T-helper 1 cell treated with Interleukin-12 subunit alpha and Interleukin-12 subunit beta and Interleukin-4 antibody, amounts not matched to agents 30 ng/mL and 1 ng/mL, for 36 hours (primary cell): ENCODE measurements at regions not wholly inside any gene's neighbourhood (a gene's known extent, or its start where the extent isn't known, plus 50 kb on each side); places are given as distances from the start of the nearest gene placed in this dataset.

Source experiments
- intact Hi-C: fragments of 100-400 bp; cut with micrococcal nuclease; formaldehyde crosslinking; loops from one replicate; pipeline ENCODE4 v1.15.1; 2024

DNA sequence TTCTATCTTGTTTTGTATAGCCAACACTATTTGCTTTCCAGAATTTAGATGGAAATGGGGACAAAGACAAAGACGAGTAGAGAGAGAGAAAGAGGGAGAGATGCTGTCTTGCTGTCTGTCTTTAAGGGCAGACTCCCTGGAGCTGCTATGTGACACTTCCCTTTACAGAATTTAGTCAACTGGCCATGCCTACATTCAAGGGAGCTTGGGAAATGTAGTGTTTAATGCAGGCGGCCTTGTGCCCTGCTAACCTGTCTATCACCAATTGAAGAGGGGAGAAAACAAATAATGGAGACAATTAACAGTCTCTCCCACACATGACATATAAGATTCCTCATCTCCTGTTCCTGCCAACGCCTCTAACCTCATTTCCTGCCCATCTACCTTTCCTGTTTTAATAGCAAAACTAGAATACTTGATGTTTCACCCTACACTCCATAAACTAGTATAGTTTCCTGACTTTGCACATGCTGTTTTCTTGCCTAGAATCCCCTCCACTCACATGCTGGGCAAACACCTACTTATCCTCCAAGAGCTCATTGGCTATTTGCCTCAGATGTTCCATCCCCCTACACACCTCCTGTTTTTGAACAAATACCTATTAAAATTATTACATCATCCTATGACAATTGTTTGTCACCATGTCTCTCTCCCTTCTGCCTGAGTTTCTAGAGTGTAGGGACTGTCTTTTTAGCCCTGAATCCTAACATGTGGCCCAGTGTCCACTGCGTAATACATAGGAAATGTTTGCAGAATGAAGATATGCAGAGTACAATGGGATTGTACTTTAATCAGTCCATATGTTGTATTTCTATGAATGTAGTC is 117.2 kb downstream of the SLC25A24 start:
- intact Hi-C loops: loop anchor here (2.0 kb wide), 1 partner anchor 32 kb away; no protein-coding TSS in a partner anchor

DNA sequence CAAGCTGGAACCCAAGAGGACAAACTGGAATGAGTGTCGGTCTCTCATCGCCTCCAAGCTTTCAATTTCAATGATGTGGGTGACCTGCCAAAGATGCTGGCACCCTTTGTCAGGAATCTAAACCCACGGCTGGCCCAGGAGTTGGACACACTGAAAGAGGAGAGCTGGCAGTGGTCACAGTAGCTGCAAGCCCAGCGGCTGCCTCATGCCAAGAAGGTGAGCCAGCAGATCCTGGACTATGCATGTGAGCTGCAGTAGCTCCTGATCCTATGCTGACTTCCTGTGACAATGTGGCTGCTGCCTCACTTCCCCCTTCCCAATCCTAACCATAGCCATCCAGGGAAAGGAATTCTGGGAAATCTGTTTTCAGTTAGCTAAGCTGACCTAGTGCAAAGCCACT is 117.0 kb upstream of the VAV3 start:
- intact Hi-C loops: loop anchor here (2.0 kb wide), 1 partner anchor 31 kb away; no protein-coding TSS in a partner anchor

DNA sequence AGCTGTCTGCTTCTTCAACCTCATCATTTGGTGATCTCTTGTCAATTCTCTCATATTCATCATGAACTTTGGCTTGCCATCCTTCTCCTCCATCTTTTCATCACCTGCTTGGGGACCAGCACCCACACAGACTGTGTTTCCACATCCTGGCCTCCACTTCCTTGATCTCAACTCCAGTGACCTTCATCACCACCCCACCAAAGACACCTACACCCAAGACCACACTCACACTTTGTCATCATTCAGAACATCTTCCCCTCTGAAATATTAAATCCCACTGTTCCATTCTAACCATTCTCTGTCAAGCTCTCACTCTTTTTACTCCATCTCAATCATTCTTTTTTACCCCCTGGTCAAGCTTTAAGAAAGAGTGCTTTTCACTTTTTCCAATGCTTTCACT is 115.5 kb upstream of the VAV3 start:
- intact Hi-C loops: no loop called here

DNA sequence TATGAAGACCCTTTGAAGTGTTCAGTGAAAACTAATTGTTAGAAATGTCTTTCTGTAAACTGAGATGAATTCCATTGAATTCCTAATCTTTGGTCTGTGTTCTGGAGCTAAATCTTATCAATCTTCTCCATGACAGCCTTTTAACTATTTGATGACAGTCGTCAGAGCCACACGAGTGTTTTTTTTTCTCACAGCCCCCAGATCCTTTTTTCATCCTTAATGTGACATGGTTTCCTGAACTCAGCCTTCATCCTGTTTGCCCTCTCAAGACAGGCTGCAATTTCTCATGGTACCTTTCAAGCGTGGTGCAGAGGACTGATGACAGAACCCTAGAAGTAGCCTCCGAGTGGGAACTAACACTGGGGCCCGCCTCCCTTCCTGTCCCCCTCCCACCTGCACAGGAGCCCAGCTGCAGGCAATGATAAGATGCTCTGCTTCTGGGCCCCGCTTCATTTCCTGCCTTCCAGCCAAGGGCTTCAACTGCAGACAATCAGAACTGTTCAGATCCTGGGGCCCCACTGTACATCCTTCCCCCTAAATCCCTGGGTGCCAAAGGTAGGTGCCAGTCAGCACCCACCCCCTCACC is 114.6 kb upstream of the VAV3 start:
- intact Hi-C loops: loop anchor here (1.0 to 2.0 kb wide), 3 partner anchors 45 to 293 kb away; no protein-coding TSS in a partner anchor

DNA sequence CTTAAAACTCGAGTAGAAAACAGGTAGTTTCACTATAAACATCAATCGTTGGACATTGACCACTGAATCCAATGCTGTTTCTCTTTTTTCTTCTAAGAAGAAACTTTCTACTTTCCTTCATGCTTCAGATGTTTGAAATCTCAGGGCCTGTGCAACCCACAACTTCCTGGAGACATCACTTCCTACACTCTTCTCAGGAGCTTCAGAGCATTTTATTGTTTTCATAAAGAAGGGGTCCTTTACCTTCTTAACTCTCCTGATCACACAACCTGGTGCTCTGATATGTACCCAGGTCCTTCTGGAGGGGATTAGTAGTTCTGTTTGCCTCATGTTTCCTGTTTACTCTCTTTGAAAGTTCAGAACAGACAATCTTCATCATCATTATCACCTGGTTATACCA is 113.0 kb upstream of the VAV3 start:
- intact Hi-C loops: loop anchor here (2.0 kb wide), 2 partner anchors 47 to 115 kb away; no protein-coding TSS in a partner anchor

DNA sequence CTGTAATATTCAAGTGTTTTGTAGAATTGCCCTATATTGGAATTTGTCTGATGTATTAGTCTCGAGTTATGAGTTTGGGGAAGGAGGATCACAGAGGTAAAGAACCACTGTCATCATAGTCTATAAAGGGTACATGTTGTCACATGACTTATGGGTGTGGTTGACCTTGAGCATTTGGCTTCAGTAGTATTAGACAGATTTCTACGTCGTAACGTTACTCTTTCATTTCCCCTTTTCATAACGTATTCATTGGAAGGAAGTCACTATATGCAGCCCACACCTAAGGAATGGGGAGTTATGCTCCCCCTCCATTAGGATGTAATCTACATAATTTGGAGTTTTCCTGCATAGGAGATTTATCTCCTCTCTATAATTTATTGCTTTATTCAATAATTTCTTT is 110.1 kb upstream of the VAV3 start:
- intact Hi-C loops: no loop called here

DNA sequence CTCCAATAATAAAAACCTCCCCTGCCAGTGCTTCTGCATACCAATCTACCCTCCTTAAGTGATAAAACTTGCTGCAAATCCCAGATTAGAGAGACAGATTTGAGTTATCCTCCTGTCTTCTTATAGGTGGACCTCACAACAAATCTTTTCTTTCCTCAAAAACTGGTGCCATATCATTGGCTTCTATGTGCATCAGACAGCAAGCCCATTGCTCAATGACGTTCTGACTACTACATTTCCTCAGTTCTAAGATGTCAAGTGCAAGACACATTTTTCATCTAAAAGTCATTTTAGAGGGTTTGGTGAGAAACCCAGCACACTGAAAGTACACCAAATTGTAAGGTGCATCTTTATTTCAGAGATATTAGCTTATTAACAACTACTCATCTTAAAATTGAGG is 107.8 kb upstream of the VAV3 start:
- intact Hi-C loops: no loop called here

DNA sequence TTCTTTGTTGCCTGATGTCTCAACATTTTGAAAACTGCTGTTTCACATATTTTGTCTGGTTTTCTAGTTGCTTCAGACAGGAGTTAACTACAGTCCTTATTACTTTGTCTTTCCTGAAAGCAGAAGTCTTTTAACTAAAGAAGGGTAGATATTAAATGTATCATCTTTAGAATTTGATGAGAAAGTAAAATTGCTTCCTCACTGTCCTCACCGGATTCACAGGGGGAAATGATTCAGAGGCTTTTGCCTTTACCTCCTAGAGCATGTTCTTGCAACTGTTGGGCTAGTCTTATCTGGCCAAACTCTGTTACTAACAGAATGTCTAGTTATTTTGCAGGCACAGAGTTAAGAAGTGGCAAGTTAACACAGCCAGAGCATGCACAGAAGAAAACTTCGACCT is 107.2 kb upstream of the VAV3 start:
- intact Hi-C loops: no loop called here

DNA sequence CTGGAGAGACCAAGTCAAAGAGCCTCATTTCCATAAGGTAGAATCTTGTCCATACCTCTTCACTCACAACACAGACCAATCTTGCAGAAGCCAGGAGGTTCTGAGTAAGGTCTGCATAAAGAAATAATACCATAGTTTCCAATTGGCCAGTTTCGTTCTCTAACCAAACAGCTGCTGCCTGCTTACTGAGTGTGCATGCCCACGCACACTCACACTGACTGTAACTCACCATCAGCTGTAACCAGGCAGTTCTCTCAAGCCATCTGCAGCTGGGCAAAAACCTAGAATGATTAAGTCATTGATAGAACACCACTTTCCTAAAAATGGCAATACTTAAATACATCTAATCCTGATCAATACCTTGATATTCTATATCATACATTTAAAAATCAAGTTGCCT is 106.6 kb upstream of the VAV3 start:
- intact Hi-C loops: no loop called here

DNA sequence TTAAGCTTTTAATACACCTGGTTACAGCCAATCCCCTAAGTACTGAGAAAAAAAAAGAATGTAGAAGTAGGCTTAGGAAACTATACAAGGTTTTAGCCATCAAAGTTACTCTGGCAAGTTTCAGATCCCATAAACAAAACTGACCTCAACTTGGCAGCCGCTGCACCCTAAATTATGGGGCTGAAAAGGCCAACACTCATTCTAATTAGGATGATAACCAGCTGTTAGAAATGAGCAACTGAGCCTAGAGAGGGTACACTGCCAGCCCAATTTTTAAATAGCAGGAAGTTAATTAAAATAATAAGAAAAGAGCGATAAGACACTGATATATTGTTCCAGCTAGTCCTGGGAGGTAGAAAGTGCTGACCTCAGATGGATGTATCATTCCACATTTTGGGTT is 105.7 kb upstream of the VAV3 start:
- intact Hi-C loops: no loop called here

DNA sequence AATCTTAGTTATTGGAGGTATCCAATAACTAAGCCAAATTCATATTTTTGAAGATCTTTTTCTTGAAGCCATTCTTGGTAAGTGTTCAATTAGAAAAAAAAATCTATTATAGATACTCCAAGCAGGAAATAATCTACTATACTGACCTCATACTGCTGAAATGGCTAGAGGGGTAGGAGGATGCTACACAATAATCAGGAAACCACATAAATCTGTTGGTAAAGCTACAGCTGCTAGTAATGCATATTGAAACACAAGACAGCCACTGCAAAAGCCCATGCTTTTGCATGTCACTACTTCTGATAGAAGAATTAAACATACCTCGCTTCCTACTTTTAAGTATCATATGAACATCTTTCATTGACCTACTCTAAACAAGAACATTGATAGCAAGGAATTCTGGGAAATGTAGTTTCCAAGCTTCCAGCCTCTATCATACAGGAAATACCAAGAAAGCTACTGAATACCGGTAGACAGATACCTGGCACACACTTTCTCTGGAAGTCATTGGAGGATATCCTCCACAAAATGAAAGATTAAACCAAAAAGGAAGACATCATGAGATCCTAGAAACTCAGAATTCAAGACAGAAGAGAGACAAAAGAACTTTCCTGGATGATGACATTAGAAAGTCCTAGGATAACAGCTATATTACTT is 103.0 kb upstream of the VAV3 start:
- intact Hi-C loops: no loop called here

DNA sequence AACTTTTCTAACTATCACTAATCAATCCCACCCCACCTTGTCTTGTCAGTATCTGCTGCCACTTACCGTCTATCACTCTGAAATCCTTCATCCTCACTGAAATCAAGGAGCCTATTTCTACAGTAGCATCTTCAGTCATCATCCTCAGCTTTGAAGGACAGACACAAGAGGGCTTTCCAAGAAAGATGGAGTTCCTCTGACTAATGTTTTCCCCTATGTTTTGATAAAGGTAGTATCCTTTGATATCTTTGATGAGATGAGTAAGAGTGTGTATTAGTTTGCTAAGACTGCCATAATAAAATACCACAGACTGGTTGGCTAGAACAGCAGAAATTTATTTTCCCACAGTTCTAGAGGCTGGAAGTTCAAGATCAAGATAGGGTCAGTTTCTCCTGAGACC is 101.8 kb upstream of the VAV3 start:
- intact Hi-C loops: no loop called here

DNA sequence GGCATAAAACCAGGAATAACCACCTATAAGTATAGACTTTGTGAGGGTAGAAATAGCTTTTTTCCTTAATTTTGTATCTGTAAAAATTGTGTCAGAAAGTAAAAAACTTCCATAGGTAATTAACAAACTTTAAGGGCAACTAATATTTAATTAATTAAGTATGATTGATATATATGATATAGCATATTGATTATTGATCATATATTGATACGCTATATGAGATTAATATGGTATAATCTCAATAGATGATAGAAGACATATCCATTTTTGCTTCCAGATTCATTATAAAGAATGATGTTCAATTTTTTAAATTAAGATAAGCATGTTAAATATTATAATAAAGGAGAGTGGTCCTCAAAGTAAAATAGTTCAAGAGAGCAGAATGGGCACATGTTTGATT is 99.3 kb upstream of the VAV3 start:
- intact Hi-C loops: no loop called here

DNA sequence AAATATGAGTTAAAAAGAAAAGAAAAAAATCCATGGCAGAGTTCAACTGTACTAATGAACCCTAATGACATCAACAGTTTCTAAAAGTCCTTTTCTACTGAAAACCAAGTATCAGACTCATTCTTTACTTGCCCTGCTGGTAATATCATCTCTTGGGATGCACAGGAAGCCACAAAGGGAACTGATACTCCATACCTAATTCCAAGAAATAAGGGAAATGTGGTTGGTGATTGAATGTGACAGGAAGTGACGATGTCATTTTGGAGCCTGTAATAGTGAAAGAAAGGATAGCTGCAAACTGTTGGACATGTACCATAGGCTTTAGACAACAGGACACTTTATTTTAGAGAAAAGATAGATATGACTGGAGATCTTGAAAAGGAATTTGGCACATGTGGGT is 98.7 kb upstream of the VAV3 start:
- intact Hi-C loops: no loop called here

DNA sequence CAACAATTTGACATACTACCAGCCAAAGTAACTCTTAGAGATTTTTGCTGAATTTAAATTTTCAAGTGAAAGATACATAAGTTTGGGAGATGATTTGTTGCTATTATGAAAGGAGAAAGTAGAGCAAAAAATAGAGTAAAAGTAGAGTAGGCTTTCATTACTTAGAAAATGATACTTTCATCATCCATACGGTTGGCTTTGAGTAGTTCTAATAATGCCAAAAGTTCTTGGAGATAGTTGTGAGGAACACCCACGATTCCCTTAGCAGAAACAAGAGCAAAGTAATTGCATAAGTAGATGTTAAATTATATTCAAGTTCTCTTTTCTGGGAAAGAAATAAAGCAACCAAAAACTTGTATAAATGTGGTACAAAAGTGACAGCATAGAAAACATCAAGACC is 95.0 kb upstream of the VAV3 start:
- intact Hi-C loops: no loop called here

DNA sequence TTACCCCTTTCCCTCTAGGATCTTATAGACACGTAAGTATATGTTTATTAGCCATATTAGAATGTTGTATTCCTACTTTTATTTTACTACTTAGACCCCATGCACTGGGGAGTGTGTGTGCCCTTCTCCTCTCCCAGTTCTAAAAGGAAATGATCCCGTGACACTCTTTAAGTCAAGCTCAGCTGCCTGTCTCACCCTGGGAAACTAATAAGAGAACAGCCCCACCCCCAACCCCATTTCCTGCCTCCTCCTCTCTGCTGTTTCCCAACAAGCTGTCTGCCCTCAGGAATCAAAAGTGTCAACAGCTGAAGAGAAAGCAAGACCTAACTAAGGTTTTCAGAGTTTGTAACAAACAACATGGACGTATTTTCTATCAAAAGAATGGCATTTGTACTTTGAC is 92.6 kb upstream of the VAV3 start:
- intact Hi-C loops: no loop called here

DNA sequence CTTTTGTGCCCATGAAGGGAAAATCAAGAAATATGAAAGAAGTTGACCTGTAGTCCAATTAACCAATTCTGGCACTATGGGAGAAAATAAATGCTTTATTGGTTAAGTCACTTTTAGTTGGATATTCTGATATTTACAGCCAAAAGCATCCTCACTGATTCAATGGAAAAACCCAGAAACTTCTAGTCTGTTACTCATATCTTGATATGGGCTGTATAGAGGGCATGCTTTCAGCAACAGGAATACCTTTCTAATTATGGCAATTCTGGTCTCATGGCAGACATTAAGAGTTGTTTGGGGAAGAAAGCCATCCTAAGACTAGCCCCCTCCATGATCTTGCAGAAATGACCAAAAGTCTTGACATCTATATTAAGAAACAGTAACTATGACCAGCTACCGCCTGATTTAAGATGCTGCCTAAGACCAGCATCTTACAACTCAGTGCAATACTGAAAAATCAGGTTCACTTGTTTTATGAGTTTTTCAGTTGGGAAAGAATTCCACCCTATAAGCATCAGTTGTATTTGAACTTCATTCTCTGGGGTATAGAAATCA is 91.5 kb upstream of the VAV3 start:
- intact Hi-C loops: no loop called here

DNA sequence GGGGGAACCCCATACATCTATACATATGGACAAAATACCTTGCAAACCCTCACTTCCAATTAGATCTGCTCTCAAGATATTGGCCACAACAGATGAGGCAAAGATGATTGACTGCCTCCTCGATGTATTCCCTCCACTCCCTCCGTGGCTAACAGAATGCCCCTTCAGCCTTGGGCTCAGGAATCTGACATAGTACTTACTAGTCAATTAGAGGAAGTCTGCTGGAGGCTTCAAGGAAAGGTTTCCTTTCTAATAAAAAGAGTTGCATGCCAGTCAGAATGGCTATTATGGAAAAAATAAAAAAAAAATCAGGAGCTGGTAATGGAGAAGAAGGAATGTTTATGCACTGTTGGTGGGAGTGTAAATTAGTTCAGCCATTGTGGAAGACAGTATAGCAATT is 90.4 kb upstream of the VAV3 start:
- intact Hi-C loops: no loop called here

DNA sequence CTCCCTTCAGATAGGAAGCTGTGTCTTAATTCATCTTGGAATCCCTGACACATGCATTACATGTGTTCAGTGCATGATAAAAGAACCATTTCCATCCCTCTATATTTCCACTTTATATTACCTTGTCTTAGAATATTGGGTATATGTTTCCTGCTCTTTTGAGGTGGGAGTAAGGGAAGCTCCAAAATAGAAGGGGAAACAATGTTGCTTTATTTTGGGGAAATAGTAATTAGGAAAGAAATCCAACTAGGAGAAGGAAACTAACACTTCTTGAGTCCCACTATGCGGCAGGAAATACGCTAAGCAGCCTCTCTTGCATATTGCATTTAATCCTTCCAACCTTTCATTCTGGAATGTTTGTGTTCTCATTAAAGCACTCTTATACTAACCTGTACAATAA is 89.4 kb upstream of the VAV3 start:
- intact Hi-C loops: no loop called here

DNA sequence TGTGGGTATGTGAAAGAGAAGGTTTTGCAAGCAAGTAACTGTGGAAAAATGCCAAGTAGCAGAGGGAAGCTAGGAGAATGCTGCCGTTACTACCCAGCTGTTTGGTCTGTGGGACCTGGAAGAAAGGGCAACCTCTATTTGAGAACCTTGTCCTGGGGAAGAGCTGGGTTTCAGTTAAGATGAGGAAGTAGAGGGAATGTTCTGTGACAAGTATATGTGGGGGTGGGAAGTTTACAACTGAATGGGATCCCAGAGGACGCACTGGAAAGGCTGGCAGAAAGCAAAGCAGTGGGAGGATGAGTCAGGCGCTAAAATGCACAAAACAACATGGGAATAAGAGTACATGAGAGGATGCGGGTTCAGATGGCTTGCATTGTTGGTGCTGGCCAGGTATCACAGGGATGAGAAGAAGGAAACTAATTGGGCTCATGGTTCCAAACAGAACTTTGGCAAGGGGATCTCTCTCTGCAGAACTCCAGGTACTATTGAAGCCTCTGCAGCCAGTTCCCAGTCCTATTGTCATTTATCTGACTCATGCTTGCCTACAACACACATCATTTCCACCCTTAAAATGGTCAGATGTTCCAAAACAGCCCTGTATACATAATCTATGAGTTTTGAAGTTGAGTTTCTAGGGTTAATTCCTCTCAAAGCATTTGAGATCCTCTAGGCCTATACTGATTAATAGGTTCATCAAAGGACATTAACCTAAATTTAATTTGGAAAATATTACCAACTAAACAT is 88.5 kb upstream of the VAV3 start:
- intact Hi-C loops: no loop called here

DNA sequence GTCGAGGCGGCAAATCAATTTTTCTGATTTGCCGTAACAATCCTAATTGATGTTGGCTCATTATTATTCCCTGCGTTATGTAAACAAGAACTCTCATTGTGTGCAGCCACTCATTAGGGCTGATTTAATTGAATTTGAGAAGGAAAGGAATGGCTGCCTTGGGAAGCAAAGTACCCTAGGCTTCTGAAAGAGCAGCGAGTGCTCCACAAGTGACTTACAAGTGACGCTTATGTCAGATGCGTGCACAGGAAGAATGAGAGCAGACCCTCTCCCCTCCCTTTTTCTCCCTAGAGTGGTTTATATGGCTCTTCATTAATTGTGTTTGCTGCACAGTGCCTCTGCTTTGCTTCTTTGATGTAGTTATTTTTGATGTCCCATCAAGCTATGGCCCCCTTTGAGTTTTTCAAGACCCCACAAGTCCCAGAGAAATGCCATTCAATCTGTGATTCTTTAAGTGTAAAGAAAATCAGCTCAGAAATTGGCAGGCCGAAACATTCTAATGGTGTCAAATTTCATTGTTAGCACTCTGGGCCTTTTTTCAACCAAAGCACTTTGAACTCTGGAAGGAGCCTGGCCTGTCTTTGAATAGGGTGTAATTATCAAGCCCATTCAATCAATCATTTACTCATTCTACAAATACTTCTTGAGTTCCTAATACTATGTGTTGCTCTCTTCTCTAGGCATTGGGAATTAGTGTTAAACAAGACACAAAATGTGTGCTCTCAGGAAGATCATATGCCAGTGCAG is 86.8 kb upstream of the VAV3 start:
- intact Hi-C loops: loop anchor here (2.0 kb wide), 1 partner anchor 31 kb away; no protein-coding TSS in a partner anchor
